ENCODE measurements at regions not wholly inside any gene's neighbourhood (a gene's known extent, or its start where the extent isn't known, plus 50 kb on each side); places are given as distances from the start of the nearest gene placed in this dataset.

DNA sequence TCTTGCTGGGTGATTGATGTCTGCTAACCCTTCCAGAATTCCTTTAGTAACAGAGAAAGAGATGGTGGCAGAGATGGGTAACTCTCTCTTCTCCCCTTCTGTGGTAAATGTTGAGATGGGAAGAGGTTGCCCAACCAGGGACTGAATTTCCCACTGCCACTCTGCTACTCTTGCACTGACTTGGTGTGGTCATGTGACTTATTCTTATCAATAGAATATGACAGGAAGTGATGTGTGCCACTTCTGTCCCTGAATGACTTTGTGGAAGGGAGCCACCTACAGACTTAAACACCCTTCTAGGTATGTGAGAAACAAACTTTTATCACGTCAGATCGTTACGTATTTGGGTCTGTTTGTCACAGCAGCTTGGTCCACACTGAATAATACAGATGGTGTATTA lies 132.9 kb downstream of the ZNF621 start:
- no peaks in the 10 kb centered on the region for H3K4me1 ChIP-seq
- TF ChIP-seq, protein P1, sequence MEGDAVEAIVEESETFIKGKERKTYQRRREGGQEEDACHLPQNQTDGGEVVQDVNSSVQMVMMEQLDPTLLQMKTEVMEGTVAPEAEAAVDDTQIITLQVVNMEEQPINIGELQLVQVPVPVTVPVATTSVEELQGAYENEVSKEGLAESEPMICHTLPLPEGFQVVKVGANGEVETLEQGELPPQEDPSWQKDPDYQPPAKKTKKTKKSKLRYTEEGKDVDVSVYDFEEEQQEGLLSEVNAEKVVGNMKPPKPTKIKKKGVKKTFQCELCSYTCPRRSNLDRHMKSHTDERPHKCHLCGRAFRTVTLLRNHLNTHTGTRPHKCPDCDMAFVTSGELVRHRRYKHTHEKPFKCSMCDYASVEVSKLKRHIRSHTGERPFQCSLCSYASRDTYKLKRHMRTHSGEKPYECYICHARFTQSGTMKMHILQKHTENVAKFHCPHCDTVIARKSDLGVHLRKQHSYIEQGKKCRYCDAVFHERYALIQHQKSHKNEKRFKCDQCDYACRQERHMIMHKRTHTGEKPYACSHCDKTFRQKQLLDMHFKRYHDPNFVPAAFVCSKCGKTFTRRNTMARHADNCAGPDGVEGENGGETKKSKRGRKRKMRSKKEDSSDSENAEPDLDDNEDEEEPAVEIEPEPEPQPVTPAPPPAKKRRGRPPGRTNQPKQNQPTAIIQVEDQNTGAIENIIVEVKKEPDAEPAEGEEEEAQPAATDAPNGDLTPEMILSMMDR (IDR thresholded peaks at IDR 0.05; ENCODE audit: low read depth, low read length) = no peak
- no peak overlapping the region for H3K4me3 ChIP-seq (ENCODE audit: low read depth, low read length)
- no peaks in the 10 kb centered on the region for H3K36me3 ChIP-seq
- H3K27me3 ChIP-seq = no peaks in the 10 kb centered on the region
- DNase-seq = no peak
- H3K9me3 ChIP-seq = no peaks in the 10 kb centered on the region

DNA sequence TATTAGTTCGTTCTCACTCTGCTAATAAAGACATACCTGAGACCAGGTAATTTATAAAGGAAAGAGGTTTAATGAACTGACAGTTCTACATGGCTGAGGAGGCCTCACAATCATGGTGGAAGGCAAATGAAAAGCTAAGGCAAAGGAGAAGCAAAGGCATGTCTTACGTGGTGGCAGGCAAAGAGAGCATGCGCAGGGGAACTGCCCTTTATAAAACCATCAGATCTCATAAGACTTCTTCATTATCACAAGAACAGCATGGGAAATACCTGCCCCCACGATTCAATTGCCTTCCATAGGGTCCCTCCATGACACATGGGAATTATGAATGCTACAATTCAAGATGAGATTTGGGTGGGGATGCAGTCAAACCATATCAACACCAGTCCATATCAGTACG lies 133.5 kb downstream of the ZNF621 start:
- H3K27me3 ChIP-seq = no peaks in the 10 kb centered on the region
- no peak overlapping the region for H3K4me3 ChIP-seq (ENCODE audit: low read depth, low read length)

DNA sequence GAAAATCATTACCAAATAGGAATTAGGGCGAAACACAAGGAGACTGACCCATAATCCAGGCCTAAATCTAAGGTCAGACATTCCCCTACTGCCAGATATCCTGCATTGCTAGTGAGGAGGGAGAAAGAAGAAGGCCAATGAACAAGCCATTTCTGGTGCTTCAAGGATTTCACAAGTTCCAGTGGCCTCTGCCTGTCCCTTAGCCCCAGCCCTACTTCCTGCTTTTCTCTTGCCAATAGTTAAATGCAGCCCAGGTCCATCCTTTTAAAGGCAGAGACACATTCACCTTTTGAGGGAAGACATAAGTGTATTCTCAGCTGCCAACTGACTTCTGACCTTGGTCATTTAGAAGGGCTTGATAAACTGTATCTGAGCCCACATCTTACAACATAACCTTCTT lies 135.8 kb downstream of the ZNF621 start:
- DNase-seq = no peak
- Histone ChIP-seq H3K27me3 (no peaks in the 10 kb centered on the region), H3K4me3 (ENCODE audit: low read depth, low read length) (no peak overlapping the region), H3K4me1 (no peaks in the 10 kb centered on the region), H3K36me3 (no peaks in the 10 kb centered on the region), H3K9me3 (no peaks in the 10 kb centered on the region)
- TF ChIP-seq, protein P1 (IDR thresholded peaks at IDR 0.05; ENCODE audit: low read depth, low read length) = no peak

More for the DNA sequence above, 133.5 kb downstream of the ZNF621 start:
- TF ChIP-seq, protein P1 (IDR thresholded peaks at IDR 0.05; ENCODE audit: low read depth, low read length) = no peak
- Histone ChIP-seq H3K9me3 (no peaks in the 10 kb centered on the region), H3K36me3 (no peaks in the 10 kb centered on the region), H3K4me1 (no peaks in the 10 kb centered on the region)
- DNase-seq = no peak

DNA sequence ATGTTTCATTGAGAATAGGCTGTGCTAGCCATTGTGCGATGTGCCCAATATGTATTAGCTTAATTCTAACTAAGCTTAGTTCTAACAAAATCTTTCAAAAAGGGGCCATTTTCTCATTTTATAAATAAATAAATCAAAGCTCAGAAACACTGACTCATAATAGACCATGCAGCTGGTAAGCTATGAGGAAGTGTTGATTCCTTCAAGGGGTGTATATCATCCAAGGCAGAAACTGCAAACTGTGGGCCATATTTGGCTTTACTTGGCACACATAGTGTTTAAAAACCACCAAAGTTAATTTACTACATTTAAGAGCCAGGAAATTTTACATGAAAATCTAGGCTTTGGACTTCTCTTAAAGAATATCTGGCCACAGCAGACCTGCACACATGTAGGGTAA lies 136.5 kb downstream of the ZNF621 start:
- no peaks in the 10 kb centered on the region for H3K9me3 ChIP-seq
- no peaks in the 10 kb centered on the region for H3K36me3 ChIP-seq
- H3K4me3 ChIP-seq (ENCODE audit: low read depth, low read length) = no peak overlapping the region
- TF ChIP-seq, protein P1 (IDR thresholded peaks at IDR 0.05; ENCODE audit: low read depth, low read length) = no peak
- DNase-seq = no peak
- H3K27me3 ChIP-seq = no peaks in the 10 kb centered on the region
- no peaks in the 10 kb centered on the region for H3K4me1 ChIP-seq

DNA sequence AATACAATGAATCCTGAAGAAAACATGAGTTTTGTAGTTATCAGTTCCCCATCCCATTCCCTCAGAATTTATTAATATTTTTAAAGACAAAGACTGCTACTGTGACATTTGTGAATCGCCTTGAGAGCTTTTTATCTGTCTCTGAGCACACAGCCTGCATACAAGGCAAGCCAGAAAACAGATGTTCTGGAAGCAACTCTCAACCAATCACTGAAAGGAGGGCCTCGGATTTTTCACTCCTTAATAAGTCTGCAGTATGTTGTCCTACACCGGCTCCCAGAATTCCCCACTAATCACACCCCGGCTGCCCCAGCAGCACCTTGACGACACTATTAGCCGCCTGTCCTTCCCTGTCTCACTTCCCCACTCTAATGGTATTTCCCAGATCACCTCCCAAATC lies 138.5 kb downstream of the ZNF621 start:
- DNase-seq = no peak
- Histone ChIP-seq H3K36me3 (no peaks in the 10 kb centered on the region), H3K27me3 (no peaks in the 10 kb centered on the region), H3K4me1 (no peaks in the 10 kb centered on the region), H3K9me3 (no peaks in the 10 kb centered on the region), H3K4me3 (ENCODE audit: low read depth, low read length) (no peak overlapping the region)
- TF ChIP-seq, protein P1 (IDR thresholded peaks at IDR 0.05; ENCODE audit: low read depth, low read length) = no peak

DNA sequence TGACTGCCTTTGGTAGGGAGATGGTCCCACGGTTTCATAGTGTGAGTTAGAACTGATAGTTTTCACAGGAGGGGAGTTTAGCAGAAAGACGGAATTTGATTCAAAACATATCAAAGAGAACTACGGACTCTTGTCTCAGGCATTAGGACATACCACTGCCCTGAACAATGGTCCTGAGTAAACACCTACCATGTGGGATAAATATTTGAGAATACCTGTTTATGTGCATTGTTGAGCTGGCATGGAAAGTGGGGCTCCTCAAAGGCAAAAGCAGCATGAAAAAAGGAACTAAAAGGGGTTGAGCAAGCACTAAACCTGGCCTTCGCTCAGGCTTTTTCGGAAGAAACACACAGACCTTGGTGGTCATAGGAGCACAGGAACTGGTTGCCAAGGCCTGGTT lies 144.4 kb downstream of the ZNF621 start:
- Histone ChIP-seq H3K27me3 (no peaks in the 10 kb centered on the region), H3K9me3 (no peaks in the 10 kb centered on the region), H3K36me3 (no peaks in the 10 kb centered on the region), H3K4me3 (ENCODE audit: low read depth, low read length) (no peak overlapping the region), H3K4me1 (no peaks in the 10 kb centered on the region)
- no peak for DNase-seq
- TF ChIP-seq, protein P1 (IDR thresholded peaks at IDR 0.05; ENCODE audit: low read depth, low read length) = no peak
